ENCODE measurements at regions not wholly inside any gene's neighbourhood (a gene's known extent, or its start where the extent isn't known, plus 50 kb on each side); places are given as distances from the start of the nearest gene placed in this dataset.

- no peak for DNase-seq (ENCODE audit: low spot score)
- TF ChIP-seq CTCF (IDR thresholded peaks at IDR 0.05; ENCODE audit: extremely low read depth, missing control alignments), result no peak
Measured at GRCh38 chr13:40076765-40077362, 421.4 kb downstream of the COG6 start.

GRCh38 chr13:40077396-40078027, 422.1 kb downstream of the COG6 start:
- TF ChIP-seq CTCF (IDR thresholded peaks at IDR 0.05; ENCODE audit: extremely low read depth, missing control alignments), result no peak

GRCh38 chr13:40079721-40080120, 424.3 kb downstream of the COG6 start:
- no peak for DNase-seq (ENCODE audit: low spot score)
- no peak for TF ChIP-seq CTCF (IDR thresholded peaks at IDR 0.05; ENCODE audit: extremely low read depth, missing control alignments)

More at GRCh38 chr13:40077396-40078027, 422.1 kb downstream of the COG6 start:
- no peak for DNase-seq (ENCODE audit: low spot score)

GRCh38 chr13:40080676-40081075, 425.2 kb downstream of the COG6 start:
- TF ChIP-seq CTCF (IDR thresholded peaks at IDR 0.05; ENCODE audit: extremely low read depth, missing control alignments), result no peak
- DNase-seq (ENCODE audit: low spot score), result no peak

GRCh38 chr13:40082639-40083038, 427.2 kb downstream of the COG6 start:
- DNase-seq (ENCODE audit: low spot score), result no peak
- TF ChIP-seq CTCF (IDR thresholded peaks at IDR 0.05; ENCODE audit: extremely low read depth, missing control alignments), result no peak

GRCh38 chr13:40083841-40084240, 428.4 kb downstream of the COG6 start:
- TF ChIP-seq CTCF (IDR thresholded peaks at IDR 0.05; ENCODE audit: extremely low read depth, missing control alignments), result no peak
- no peak for DNase-seq (ENCODE audit: low spot score)

GRCh38 chr13:40084934-40085333, 429.5 kb downstream of the COG6 start:
- no peak for TF ChIP-seq CTCF (IDR thresholded peaks at IDR 0.05; ENCODE audit: extremely low read depth, missing control alignments)
- DNase-seq (ENCODE audit: low spot score), result no peak

Data from GM20000 (cell line).